Neutrophil (primary cell): ENCODE measurements at regions not wholly inside any gene's neighbourhood (a gene's known extent, or its start where the extent isn't known, plus 50 kb on each side); places are given as distances from the start of the nearest gene placed in this dataset.

Experiments
- H3K27ac ChIP-seq: fragments of 200-600 bp; sonication (generic); 2 replicates; pipeline ENCODE4 v1.5.1; 2016; ENCODE audit warnings: mild to moderate bottlenecking, moderate library complexity
- H3K27me3 ChIP-seq: fragments of 200-600 bp; sonication (generic); 2 replicates; pipeline ENCODE4 v1.6.0; 2016; ENCODE audit warnings: mild to moderate bottlenecking
- H3K36me3 ChIP-seq: fragments of 200-600 bp; sonication (generic); 2 replicates; pipeline ENCODE4 v1.5.1; 2017
- H3K4me1 ChIP-seq, 2 experiments: fragments of 200-600 bp in 1 of 2; sonication (generic) in 1 of 2; 1 replicate in 1 of 2; 2 replicates in 1 of 2; pipeline versions ENCODE4 v1.5.1 to v1.6.1; 2013 to 2016; ENCODE audit warnings: low read depth in 1 of 2, low read length in 1 of 2, mild to moderate bottlenecking in 1 of 2, moderate library complexity in 1 of 2; ENCODE audit not compliant: control insufficient read depth in 1 of 2, insufficient read depth in 1 of 2
- H3K4me3 ChIP-seq, 2 experiments: fragments of 200-600 bp in 1 of 2; sonication (generic) in 1 of 2; 1 replicate in 1 of 2; 2 replicates in 1 of 2; pipeline ENCODE4 v1.5.1; 2013 to 2016; ENCODE audit warnings: low read depth in 1 of 2, low read length in 1 of 2, mild to moderate bottlenecking in 1 of 2, moderate library complexity in 1 of 2
- H3K9me3 ChIP-seq: fragments of 200-600 bp; sonication (generic); 2 replicates; pipeline ENCODE4 v1.5.1; 2016
- CTCF ChIP-seq: fragments of 200-600 bp; sonication (generic); IDR thresholded peaks from 2 replicates; pipeline ENCODE4 v1.5.1; 2016; ENCODE audit warnings: antibody characterized with exemption

GRCh38 chr2:82478641-82479040, 1980.4 kb downstream of the SUCLG1 start:
- TF ChIP-seq CTCF, result no peak
- no peaks in the 10 kb centered on the region for H3K4me1 ChIP-seq
- H3K27me3 ChIP-seq, result no peaks in the 10 kb centered on the region
- H3K36me3 ChIP-seq, result no peaks in the 10 kb centered on the region
- no peak overlapping the region for H3K4me3 ChIP-seq
- H3K27ac ChIP-seq, result no peak overlapping the region
- H3K9me3 ChIP-seq, result no peaks in the 10 kb centered on the region

- Histone ChIP-seq H3K9me3 (no peaks in the 10 kb centered on the region), H3K27me3 (no peaks in the 10 kb centered on the region), H3K36me3 (no peaks in the 10 kb centered on the region), H3K4me1 (no peaks in the 10 kb centered on the region), H3K4me3 (no peak overlapping the region), H3K27ac (no peak overlapping the region)
- no peak for TF ChIP-seq CTCF
Measured at GRCh38 chr2:82476094-82476493, 1983.0 kb downstream of the SUCLG1 start.

- Histone ChIP-seq H3K27me3 (no peaks in the 10 kb centered on the region), H3K4me3 (no peak overlapping the region), H3K4me1 (no peaks in the 10 kb centered on the region), H3K9me3 (no peaks in the 10 kb centered on the region), H3K36me3 (no peaks in the 10 kb centered on the region), H3K27ac (no peak overlapping the region)
- TF ChIP-seq CTCF, result no peak
Measured at GRCh38 chr2:82428251-82428650, 2030.8 kb downstream of the SUCLG1 start.

- no peaks in the 10 kb centered on the region for H3K4me1 ChIP-seq
- no peaks in the 10 kb centered on the region for H3K9me3 ChIP-seq
- no peak overlapping the region for H3K27ac ChIP-seq
- H3K27me3 ChIP-seq, result no peaks in the 10 kb centered on the region
- no peak overlapping the region for H3K4me3 ChIP-seq
- H3K36me3 ChIP-seq, result no peaks in the 10 kb centered on the region
- TF ChIP-seq CTCF, result no peak
Measured at GRCh38 chr2:82412021-82412420, 2047.1 kb downstream of the SUCLG1 start.

- H3K27me3 ChIP-seq, result no peaks in the 10 kb centered on the region
- H3K9me3 ChIP-seq, result no peaks in the 10 kb centered on the region
- H3K27ac ChIP-seq, result no peak overlapping the region
- no peak for TF ChIP-seq CTCF
- H3K4me1 ChIP-seq, result no peaks in the 10 kb centered on the region
- H3K36me3 ChIP-seq, result no peaks in the 10 kb centered on the region
- no peak overlapping the region for H3K4me3 ChIP-seq
Measured at GRCh38 chr2:82411071-82411470, 2048.0 kb downstream of the SUCLG1 start.

- Histone ChIP-seq H3K27me3 (no peaks in the 10 kb centered on the region), H3K4me1 (no peaks in the 10 kb centered on the region), H3K36me3 (no peaks in the 10 kb centered on the region), H3K9me3 (no peaks in the 10 kb centered on the region), H3K4me3 (no peak overlapping the region), H3K27ac (no peak overlapping the region)
- no peak for TF ChIP-seq CTCF
Measured at GRCh38 chr2:82395531-82395930, 2063.5 kb downstream of the SUCLG1 start.
